Astrocyte (in vitro differentiated cells and primary cell): ENCODE measurements at regions not wholly inside any gene's neighbourhood (a gene's known extent, or its start where the extent isn't known, plus 50 kb on each side); places are given as distances from the start of the nearest gene placed in this dataset.

Experiments
- DNase-seq: peaks from one replicate; pipeline ENCODE4 v3.0.0-alpha.2; 2010; ENCODE audit warnings: low read depth
- FAIRE-seq: peaks from 2 replicates; lab custom pipeline; 2011; peaks lifted over from hg19 to GRCh38; lab: Jason Lieb, UNC
- H2AFZ ChIP-seq: 2 replicates; pipeline ENCODE4 v1.6.0; 2012; ENCODE audit warnings: low read depth, low read length, inconsistent platforms
- H3K27ac ChIP-seq: 2 replicates; pipeline ENCODE4 v1.5.1; 2011; ENCODE audit warnings: low read depth, low read length, inconsistent platforms
- H3K27me3 ChIP-seq: 2 replicates; pipeline ENCODE4 v1.6.0; 2011; ENCODE audit warnings: low read length, inconsistent platforms; ENCODE audit not compliant: insufficient read depth
- H3K36me3 ChIP-seq: 2 replicates; pipeline ENCODE4 v1.5.1; 2011; ENCODE audit warnings: low read length, inconsistent platforms; ENCODE audit not compliant: insufficient read depth
- H3K4me1 ChIP-seq: 2 replicates; pipeline ENCODE4 v1.5.1; 2011; ENCODE audit warnings: low read length, inconsistent platforms; ENCODE audit not compliant: insufficient read depth
- H3K4me2 ChIP-seq: 2 replicates; pipeline ENCODE4 v1.6.0; 2012; ENCODE audit warnings: low read length, inconsistent platforms
- H3K4me3 ChIP-seq: 2 replicates; pipeline ENCODE4 v1.5.1; 2011; ENCODE audit warnings: low read depth, mild to moderate bottlenecking, low read length, inconsistent platforms; ENCODE audit not compliant: insufficient read depth
- H3K79me2 ChIP-seq: 2 replicates; pipeline ENCODE4 v1.6.0; 2012; ENCODE audit warnings: mild to moderate bottlenecking, low read length, inconsistent platforms; ENCODE audit not compliant: insufficient read depth
- H3K9ac ChIP-seq: 2 replicates; pipeline ENCODE4 v1.6.0; 2012; ENCODE audit warnings: mild to moderate bottlenecking, low read length, inconsistent platforms
- H3K9me3 ChIP-seq: 2 replicates; pipeline ENCODE4 v1.5.1; 2012; ENCODE audit warnings: low read depth, mild to moderate bottlenecking, low read length, inconsistent platforms; ENCODE audit not compliant: insufficient read depth
- H4K20me1 ChIP-seq: 2 replicates; pipeline ENCODE4 v1.6.0; 2012; ENCODE audit warnings: low read length, inconsistent platforms; ENCODE audit not compliant: insufficient read depth
- H3K27ac Mint-ChIP-seq: one replicate; pipeline ENCODE4 v1.8.0; 2021; ENCODE audit warnings: mild to moderate bottlenecking, mixed read lengths; ENCODE audit not compliant: unreplicated experiment
- H3K27me3 Mint-ChIP-seq: one replicate; pipeline ENCODE4 v1.8.0; 2021; ENCODE audit warnings: low read depth, mixed read lengths; ENCODE audit not compliant: unreplicated experiment
- H3K36me3 Mint-ChIP-seq: one replicate; pipeline ENCODE4 v1.8.0; 2021; ENCODE audit warnings: low read depth, mixed read lengths; ENCODE audit not compliant: unreplicated experiment
- H3K4me1 Mint-ChIP-seq: one replicate; pipeline ENCODE4 v1.8.0; 2021; ENCODE audit warnings: low read depth, mixed read lengths; ENCODE audit not compliant: unreplicated experiment
- H3K4me3 Mint-ChIP-seq: one replicate; pipeline ENCODE4 v1.8.0; 2021; ENCODE audit warnings: mild to moderate bottlenecking, moderate library complexity, mixed read lengths; ENCODE audit not compliant: unreplicated experiment
- H3K9me3 Mint-ChIP-seq: one replicate; pipeline ENCODE4 v1.8.0; 2021; ENCODE audit warnings: mild to moderate bottlenecking, mixed read lengths; ENCODE audit not compliant: unreplicated experiment
- EZH2 ChIP-seq: IDR thresholded peaks from 2 replicates; pipeline ENCODE4 v1.6.1; 2012; ENCODE audit warnings: mild to moderate bottlenecking, low read length, inconsistent platforms; ENCODE audit not compliant: insufficient read depth
- TF ChIP-seq, protein P1 (sequence below): IDR thresholded peaks from 2 replicates; pipeline ENCODE4 v1.5.1; 2011; ENCODE audit warnings: low read depth, mild to moderate bottlenecking, inconsistent platforms, low read length, moderate library complexity; ENCODE audit not compliant: insufficient read depth

DNA sequence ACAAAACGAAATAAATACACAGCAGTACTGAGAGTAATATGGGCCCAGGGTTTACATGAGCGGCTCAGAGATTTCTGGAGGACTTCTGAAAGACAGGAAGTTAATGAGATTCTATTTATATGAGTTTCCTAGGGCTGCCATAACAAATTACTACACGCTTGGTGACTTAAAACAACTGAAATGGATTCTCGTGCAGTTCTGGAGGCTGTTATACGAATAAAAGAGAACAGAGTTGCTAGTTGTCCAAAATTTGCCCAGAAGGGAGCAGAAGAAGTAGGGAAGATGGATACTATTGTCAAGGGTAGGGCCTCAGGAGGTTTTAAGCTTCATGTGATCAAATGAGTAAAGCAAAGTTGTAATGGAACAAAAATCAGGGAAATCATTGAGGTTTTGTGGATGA, 173.1 kb upstream of the LYSMD4 start:
- no peak for FAIRE-seq
- H3K27me3 Mint-ChIP-seq = peaks cover 9% of the 10 kb centered on the region
- H3K9ac ChIP-seq = no peak overlapping the region

DNA sequence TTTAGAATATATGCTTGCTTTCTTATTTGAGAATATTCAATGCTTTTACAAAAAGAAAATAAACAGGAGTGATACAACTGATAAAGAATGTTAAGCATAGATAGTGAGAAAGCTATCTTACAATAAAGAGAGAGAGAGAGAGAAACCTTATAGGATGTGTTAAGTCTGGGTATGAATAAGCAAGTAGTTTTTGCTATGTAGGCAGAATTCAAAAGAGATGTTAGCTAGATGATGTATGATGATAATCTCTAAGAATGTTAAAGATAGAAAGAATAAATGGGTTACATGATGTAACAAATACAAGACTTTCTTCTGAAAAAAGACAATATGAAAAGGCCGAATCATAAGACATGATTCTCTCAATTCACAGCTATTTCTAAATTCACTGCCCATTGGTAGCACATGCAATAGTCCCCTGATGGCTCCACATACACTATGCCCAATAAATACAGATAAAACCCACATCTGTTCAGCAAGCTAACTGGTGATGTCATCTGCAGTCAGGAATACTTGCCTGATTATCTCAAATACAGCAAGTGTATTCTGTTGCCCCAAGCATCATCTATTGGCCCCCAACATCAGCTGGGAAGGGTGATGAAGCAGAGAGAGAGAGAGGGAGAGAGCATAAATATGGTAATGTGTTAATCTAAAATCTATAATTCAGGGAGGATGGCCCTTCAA, 169.2 kb upstream of the LYSMD4 start:
- Mint-ChIP-seq H3K27me3 (no peaks in the 10 kb centered on the region), H3K9me3 (no peaks in the 10 kb centered on the region), H3K27ac (no peak overlapping the region), H3K36me3 (no peaks in the 10 kb centered on the region), H3K4me1 (no peaks in the 10 kb centered on the region), H3K4me3 (no peak overlapping the region)
- Histone ChIP-seq H3K79me2 (no peaks in the 10 kb centered on the region), H3K4me2 (no peak overlapping the region), H4K20me1 (no peaks in the 10 kb centered on the region), H3K9ac (no peak overlapping the region), H3K36me3 (no peaks in the 10 kb centered on the region), H3K9me3 (no peaks in the 10 kb centered on the region), H3K27me3 (no peaks in the 10 kb centered on the region), H2AFZ (no peak overlapping the region), H3K4me1 (no peaks in the 10 kb centered on the region), H3K4me3 (no peak overlapping the region), H3K27ac (no peak overlapping the region)
- DNase-seq (no peak), FAIRE-seq (no peak)
- TF ChIP-seq, protein P1, sequence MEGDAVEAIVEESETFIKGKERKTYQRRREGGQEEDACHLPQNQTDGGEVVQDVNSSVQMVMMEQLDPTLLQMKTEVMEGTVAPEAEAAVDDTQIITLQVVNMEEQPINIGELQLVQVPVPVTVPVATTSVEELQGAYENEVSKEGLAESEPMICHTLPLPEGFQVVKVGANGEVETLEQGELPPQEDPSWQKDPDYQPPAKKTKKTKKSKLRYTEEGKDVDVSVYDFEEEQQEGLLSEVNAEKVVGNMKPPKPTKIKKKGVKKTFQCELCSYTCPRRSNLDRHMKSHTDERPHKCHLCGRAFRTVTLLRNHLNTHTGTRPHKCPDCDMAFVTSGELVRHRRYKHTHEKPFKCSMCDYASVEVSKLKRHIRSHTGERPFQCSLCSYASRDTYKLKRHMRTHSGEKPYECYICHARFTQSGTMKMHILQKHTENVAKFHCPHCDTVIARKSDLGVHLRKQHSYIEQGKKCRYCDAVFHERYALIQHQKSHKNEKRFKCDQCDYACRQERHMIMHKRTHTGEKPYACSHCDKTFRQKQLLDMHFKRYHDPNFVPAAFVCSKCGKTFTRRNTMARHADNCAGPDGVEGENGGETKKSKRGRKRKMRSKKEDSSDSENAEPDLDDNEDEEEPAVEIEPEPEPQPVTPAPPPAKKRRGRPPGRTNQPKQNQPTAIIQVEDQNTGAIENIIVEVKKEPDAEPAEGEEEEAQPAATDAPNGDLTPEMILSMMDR = no peak
- no peak for TF ChIP-seq EZH2

More for the DNA sequence above, 173.1 kb upstream of the LYSMD4 start:
- no peak for TF ChIP-seq EZH2
- TF ChIP-seq, protein P1 = no peak
- no peak for DNase-seq
- Histone ChIP-seq H3K9me3 (no peaks in the 10 kb centered on the region), H2AFZ (no peak overlapping the region), H3K4me2 (no peak overlapping the region), H3K4me3 (no peak overlapping the region), H3K4me1 (no peaks in the 10 kb centered on the region), H4K20me1 (no peaks in the 10 kb centered on the region), H3K27me3 (no peaks in the 10 kb centered on the region), H3K36me3 (no peaks in the 10 kb centered on the region), H3K79me2 (no peaks in the 10 kb centered on the region), H3K27ac (no peak overlapping the region)
- H3K4me3 Mint-ChIP-seq = no peak overlapping the region
- no peaks in the 10 kb centered on the region for H3K9me3 Mint-ChIP-seq
- no peaks in the 10 kb centered on the region for H3K36me3 Mint-ChIP-seq
- H3K4me1 Mint-ChIP-seq = no peaks in the 10 kb centered on the region
- H3K27ac Mint-ChIP-seq = no peak overlapping the region

DNA sequence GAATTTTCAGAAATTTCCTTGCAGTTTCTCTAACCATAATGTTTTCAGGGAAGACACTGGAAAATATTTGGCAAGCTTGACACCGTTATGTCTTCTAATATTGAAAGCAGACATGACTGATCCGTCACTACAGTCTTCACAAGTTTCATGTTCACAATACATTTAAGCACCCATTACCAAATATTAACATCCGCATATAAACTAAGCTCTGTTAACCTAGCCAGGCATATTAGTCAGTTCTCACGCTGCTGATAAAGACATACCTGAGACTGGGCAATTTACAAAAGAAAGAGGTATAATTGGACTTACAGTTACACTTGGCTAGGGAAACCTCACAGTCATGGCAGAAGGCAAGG, 162.7 kb upstream of the LYSMD4 start:
- FAIRE-seq = no peak
- Histone ChIP-seq H3K9me3 (no peaks in the 10 kb centered on the region), H3K36me3 (no peaks in the 10 kb centered on the region), H4K20me1 (no peaks in the 10 kb centered on the region), H2AFZ (no peak overlapping the region), H3K4me2 (no peak overlapping the region), H3K27me3 (no peaks in the 10 kb centered on the region), H3K4me1 (no peaks in the 10 kb centered on the region), H3K4me3 (no peak overlapping the region), H3K27ac (no peak overlapping the region), H3K79me2 (no peaks in the 10 kb centered on the region), H3K9ac (no peak overlapping the region)
- Mint-ChIP-seq H3K36me3 (no peaks in the 10 kb centered on the region), H3K9me3 (peaks cover 3% of the 10 kb centered on the region), H3K27ac (no peak overlapping the region), H3K27me3 (no peaks in the 10 kb centered on the region), H3K4me1 (no peaks in the 10 kb centered on the region), H3K4me3 (no peak overlapping the region)
- no peak for TF ChIP-seq EZH2
- TF ChIP-seq, protein P1 = no peak
- DNase-seq = no peak
